CD4-positive, alpha-beta T cell treated with Interleukin-1 beta for 1 hour (primary cell): ENCODE measurements at regions not wholly inside any gene's neighbourhood (a gene's known extent, or its start where the extent isn't known, plus 50 kb on each side); places are given as distances from the start of the nearest gene placed in this dataset.
"Not testable (repeated sequence)": the region's sequence is repeated elsewhere in the genome, so short reads cannot be mapped to it uniquely, and the experiment has no call there.

ENCODE experiments used
- DNase-seq, 2 donors: peaks; one replicate each; pipeline ENCODE4 v3.0.0-alpha.2; 2020 to 2022

GRCh38 chr4:58871509-58871908, 1761.3 kb upstream of the IGFBP7 start:
- DNase-seq: no peak

GRCh38 chr4:58849026-58849425, 1738.8 kb upstream of the IGFBP7 start:
- no peak for DNase-seq

GRCh38 chr4:58843455-58843854, 1733.3 kb upstream of the IGFBP7 start:
- DNase-seq: no peak

- no peak for DNase-seq
Measured at GRCh38 chr4:58833126-58833525, 1722.9 kb upstream of the IGFBP7 start.

- DNase-seq: no peak
Measured at GRCh38 chr4:58825278-58825677, 1715.1 kb upstream of the IGFBP7 start.

- not testable (repeated sequence) for DNase-seq
Measured at GRCh38 chr4:58818560-58818959, 1708.4 kb upstream of the IGFBP7 start.

GRCh38 chr4:58809948-58810347, 1699.8 kb upstream of the IGFBP7 start:
- DNase-seq: no peak

- DNase-seq: no peak
Measured at GRCh38 chr4:58809366-58809765, 1699.2 kb upstream of the IGFBP7 start.

- DNase-seq: no peak
Measured at GRCh38 chr4:58808817-58809216, 1698.6 kb upstream of the IGFBP7 start.

- DNase-seq: no peak
Measured at GRCh38 chr4:58807843-58808615, 1697.8 kb upstream of the IGFBP7 start.

GRCh38 chr4:58776627-58777026, 1666.4 kb upstream of the IGFBP7 start:
- DNase-seq: no peak

- DNase-seq: no peak
Measured at GRCh38 chr4:58767598-58767997, 1657.4 kb upstream of the IGFBP7 start.

GRCh38 chr4:58766763-58767162, 1656.6 kb upstream of the IGFBP7 start:
- DNase-seq: no peak

GRCh38 chr4:58761563-58761962, 1651.4 kb upstream of the IGFBP7 start:
- DNase-seq: no peak

GRCh38 chr4:58760737-58761136, 1650.6 kb upstream of the IGFBP7 start:
- no peak for DNase-seq

- no peak for DNase-seq
Measured at GRCh38 chr4:58760100-58760499, 1649.9 kb upstream of the IGFBP7 start.

- DNase-seq: no peak
Measured at GRCh38 chr4:58749206-58749605, 1639.0 kb upstream of the IGFBP7 start.

- DNase-seq: no peak
Measured at GRCh38 chr4:58740897-58741296, 1630.7 kb upstream of the IGFBP7 start.

GRCh38 chr4:58739275-58739674, 1629.1 kb upstream of the IGFBP7 start:
- DNase-seq: no peak

GRCh38 chr4:58738375-58738774, 1628.2 kb upstream of the IGFBP7 start:
- no peak for DNase-seq

- DNase-seq: no peak
Measured at GRCh38 chr4:58734030-58734674, 1624.0 kb upstream of the IGFBP7 start.

GRCh38 chr4:58732973-58733372, 1622.8 kb upstream of the IGFBP7 start:
- no peak for DNase-seq

- DNase-seq: no peak
Measured at GRCh38 chr4:58723954-58724353, 1613.8 kb upstream of the IGFBP7 start.

GRCh38 chr4:58711039-58711438, 1600.9 kb upstream of the IGFBP7 start:
- DNase-seq: no peak

GRCh38 chr4:58688568-58688967, 1578.4 kb upstream of the IGFBP7 start:
- DNase-seq: no peak
